Kidney epithelial cell (primary cell): ENCODE measurements at regions not wholly inside any gene's neighbourhood (a gene's known extent, or its start where the extent isn't known, plus 50 kb on each side); places are given as distances from the start of the nearest gene placed in this dataset.

Experiments used
- DNase-seq: peaks from one replicate; pipeline ENCODE4 v3.0.0-alpha.2; 2010; ENCODE audit warnings: low read depth
- H3K27me3 ChIP-seq: 2 replicates; pipeline ENCODE4 v1.6.0; 2011; ENCODE audit warnings: low read length; ENCODE audit not compliant: control insufficient read depth, insufficient read depth
- H3K36me3 ChIP-seq: 2 replicates; pipeline ENCODE4 v1.5.1; 2011; ENCODE audit warnings: low read length; ENCODE audit not compliant: control insufficient read depth, insufficient read depth
- H3K4me3 ChIP-seq: 2 replicates; pipeline ENCODE4 v1.5.1; 2011; ENCODE audit warnings: low read depth, mild to moderate bottlenecking, control low read depth, low read length
- TF ChIP-seq, protein P1 (sequence below): IDR thresholded peaks from 2 replicates; pipeline ENCODE4 v1.5.1; 2011; ENCODE audit warnings: mild to moderate bottlenecking, moderate library complexity, low read length, control low read depth, inconsistent platforms; ENCODE audit not compliant: insufficient read depth, poor library complexity, severe bottlenecking

DNA sequence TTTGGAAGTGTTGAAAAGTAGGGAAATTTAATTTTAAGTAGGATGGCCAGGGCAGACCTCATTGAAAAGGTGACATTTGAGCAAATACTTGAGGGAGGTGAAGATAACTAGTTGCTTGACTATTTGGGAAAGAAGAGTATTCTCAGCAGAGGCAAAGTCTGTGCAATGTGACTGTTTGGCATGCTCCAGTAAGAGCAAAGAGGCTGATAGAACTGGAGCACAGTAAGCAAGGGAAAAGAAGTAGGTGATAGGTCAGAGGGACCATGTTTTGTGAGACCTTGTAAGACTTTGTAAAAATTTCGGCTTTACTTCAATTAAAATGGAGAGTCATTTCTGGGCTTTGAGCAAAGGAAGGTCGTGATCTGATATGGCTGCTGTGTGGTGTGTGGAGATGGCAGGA, 335.8 kb downstream of the ZIC1 start:
- no peaks in the 10 kb centered on the region for H3K27me3 ChIP-seq
- no peaks in the 10 kb centered on the region for H3K36me3 ChIP-seq
- no peak for DNase-seq
- TF ChIP-seq, protein P1, sequence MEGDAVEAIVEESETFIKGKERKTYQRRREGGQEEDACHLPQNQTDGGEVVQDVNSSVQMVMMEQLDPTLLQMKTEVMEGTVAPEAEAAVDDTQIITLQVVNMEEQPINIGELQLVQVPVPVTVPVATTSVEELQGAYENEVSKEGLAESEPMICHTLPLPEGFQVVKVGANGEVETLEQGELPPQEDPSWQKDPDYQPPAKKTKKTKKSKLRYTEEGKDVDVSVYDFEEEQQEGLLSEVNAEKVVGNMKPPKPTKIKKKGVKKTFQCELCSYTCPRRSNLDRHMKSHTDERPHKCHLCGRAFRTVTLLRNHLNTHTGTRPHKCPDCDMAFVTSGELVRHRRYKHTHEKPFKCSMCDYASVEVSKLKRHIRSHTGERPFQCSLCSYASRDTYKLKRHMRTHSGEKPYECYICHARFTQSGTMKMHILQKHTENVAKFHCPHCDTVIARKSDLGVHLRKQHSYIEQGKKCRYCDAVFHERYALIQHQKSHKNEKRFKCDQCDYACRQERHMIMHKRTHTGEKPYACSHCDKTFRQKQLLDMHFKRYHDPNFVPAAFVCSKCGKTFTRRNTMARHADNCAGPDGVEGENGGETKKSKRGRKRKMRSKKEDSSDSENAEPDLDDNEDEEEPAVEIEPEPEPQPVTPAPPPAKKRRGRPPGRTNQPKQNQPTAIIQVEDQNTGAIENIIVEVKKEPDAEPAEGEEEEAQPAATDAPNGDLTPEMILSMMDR = no peak
- no peak overlapping the region for H3K4me3 ChIP-seq

DNA sequence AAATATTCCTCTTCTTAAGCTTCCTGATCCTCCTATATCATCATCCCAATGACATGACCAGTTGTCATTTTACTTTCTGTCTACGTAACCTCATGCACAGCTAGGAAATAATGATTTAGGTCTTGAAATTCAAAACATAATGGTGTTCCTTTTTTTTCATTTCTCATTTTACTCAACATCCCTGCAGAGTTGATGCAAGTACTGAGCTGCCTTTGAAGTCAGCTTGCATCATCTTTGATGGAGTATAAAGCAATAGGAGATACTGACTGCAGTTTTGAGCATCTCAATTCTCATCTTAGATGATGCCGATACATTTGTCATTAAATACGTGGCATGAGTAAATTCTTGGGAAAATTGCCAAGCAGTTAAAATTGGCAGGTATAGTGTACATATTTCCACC, 346.1 kb downstream of the ZIC1 start:
- H3K4me3 ChIP-seq = no peak overlapping the region
- TF ChIP-seq, protein P1 = no peak
- H3K27me3 ChIP-seq = no peaks in the 10 kb centered on the region
- DNase-seq = no peak
- no peaks in the 10 kb centered on the region for H3K36me3 ChIP-seq

DNA sequence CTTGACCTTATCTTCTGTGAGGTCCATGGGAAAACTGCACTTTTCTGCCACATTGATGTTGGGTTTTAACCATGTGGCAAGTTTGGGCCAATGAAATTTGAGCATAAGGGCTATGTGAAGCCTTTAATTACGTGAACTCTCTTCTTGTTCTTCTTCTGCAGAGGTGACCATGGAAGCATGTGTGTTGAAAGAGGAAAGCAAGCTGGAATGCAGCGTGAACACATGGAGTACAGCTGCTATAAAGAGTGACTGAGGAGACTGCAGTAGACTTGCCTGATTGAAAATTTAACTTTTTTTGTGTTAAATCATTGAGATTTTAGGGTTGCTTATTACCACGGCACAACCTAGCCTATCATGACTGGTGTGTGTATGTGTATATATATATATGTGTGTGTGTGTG, 347.3 kb downstream of the ZIC1 start:
- TF ChIP-seq, protein P1 = no peak
- no peak for DNase-seq
- H3K4me3 ChIP-seq = no peak overlapping the region
- no peaks in the 10 kb centered on the region for H3K36me3 ChIP-seq
- no peaks in the 10 kb centered on the region for H3K27me3 ChIP-seq

DNA sequence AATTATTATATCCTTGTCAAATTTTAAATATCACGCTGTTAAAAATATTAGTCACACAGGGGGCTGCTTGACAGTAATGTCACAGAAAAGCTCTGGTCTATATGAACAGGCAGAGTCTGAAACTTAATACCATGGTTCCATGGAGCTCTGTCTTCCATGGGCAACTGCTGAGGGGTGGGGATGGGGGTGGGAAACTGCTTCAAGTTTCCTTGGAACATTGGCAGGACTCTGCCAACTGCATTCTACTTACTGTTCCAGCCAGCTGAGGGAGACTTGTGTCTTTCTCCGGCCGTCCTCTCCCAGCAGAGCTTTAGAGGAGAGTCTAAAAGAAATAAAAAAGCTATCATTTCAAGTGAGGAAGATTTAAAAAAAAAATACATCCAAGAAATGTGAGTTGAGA, 348.7 kb downstream of the ZIC1 start:
- TF ChIP-seq, protein P1 = no peak
- Histone ChIP-seq H3K4me3 (no peak overlapping the region), H3K27me3 (no peaks in the 10 kb centered on the region), H3K36me3 (no peaks in the 10 kb centered on the region)
- no peak for DNase-seq

DNA sequence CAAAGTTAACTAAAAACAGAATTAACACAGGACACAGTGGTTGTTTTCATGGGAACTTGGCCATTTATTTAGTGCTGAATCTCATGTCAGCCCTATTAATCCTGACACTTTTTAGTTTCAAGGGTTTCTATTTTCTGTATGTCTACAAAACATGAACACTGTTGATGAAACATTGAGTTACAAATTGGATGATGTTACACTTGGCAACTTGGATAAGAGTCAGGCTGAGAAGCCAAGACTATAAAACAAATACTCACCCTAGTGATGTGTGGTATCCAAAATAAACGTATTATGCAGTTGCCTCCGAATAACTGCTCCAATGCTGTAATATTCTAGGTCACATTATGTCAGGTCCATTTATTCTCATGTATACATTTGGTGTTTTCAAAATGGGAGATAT, 349.6 kb downstream of the ZIC1 start:
- Histone ChIP-seq H3K4me3 (no peak overlapping the region), H3K27me3 (no peaks in the 10 kb centered on the region), H3K36me3 (no peaks in the 10 kb centered on the region)
- TF ChIP-seq, protein P1 = no peak
- DNase-seq = no peak

DNA sequence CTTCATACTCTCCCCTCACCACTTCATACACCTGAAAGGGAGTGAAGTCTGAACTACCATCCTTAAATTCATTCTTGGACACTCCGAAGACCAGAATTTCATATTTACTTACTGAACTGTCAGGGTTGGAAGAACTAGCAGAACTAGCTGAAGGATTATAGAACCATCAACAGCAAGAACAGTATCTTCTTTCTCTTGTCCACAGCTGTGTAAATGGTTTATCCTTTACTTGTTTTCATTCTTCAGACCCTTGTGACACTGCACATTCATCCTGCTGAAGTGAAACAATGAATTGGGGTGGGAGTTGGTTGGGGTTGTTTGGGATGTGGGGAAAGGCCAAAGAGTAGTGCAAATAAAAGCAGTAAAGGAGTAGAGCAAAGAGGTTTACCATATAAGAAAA, 350.9 kb downstream of the ZIC1 start:
- H3K36me3 ChIP-seq = no peaks in the 10 kb centered on the region

More for the DNA sequence above, 350.9 kb downstream of the ZIC1 start:
- TF ChIP-seq, protein P1 = no peak
- DNase-seq = no peak
- Histone ChIP-seq H3K27me3 (no peaks in the 10 kb centered on the region), H3K4me3 (no peak overlapping the region)
